OCI-LY7 (cell line): ENCODE measurements at regions not wholly inside any gene's neighbourhood (a gene's known extent, or its start where the extent isn't known, plus 50 kb on each side); places are given as distances from the start of the nearest gene placed in this dataset.

Experiments
- BruUV-seq: library from RNA; stranded (reverse); fragments of 400-500 nt; replicated peaks from 2 replicates; lab custom pipeline; 2021; lab: Mats Ljungman, UMichigan
- CTCF ChIA-PET: fragments of 300-600 bp; sonication (Branson Sonifier 250); formaldehyde crosslinking; loops from one replicate; lab custom pipeline; 2022; ENCODE audit warnings: antibody characterized with exemption; ENCODE audit not compliant: unreplicated experiment; lab: Charles Lee
- POLR2A ChIA-PET: fragments of 300-600 bp; sonication (Branson Sonifier 250); formaldehyde crosslinking; loops from one replicate; lab custom pipeline; 2022; ENCODE audit warnings: antibody characterized with exemption; lab: Charles Lee
- DNase-seq: peaks from one replicate; pipeline ENCODE4 v3.0.0-alpha.2; 2015; ENCODE audit warnings: low spot score
- H2AFZ ChIP-seq: fragments of 200-600 bp; sonication (generic), shearing (Covaris generic); 2 replicates; pipeline ENCODE4 v1.6.1; 2014; ENCODE audit warnings: mild to moderate bottlenecking, antibody characterized with exemption, low read length, moderate library complexity
- H3K27ac ChIP-seq: fragments of 200-600 bp; sonication (generic); 2 replicates; pipeline ENCODE4 v1.5.1; 2014; ENCODE audit warnings: mixed run types, low read depth, mild to moderate bottlenecking, moderate library complexity, low read length, inconsistent platforms; ENCODE audit not compliant: poor library complexity, severe bottlenecking
- H3K36me3 ChIP-seq: fragments of 200-600 bp; sonication (generic); 2 replicates; pipeline ENCODE4 v1.6.1; 2014; ENCODE audit warnings: mild to moderate bottlenecking, antibody characterized with exemption, low read length, moderate library complexity, mixed read lengths; ENCODE audit not compliant: insufficient read depth
- H3K4me1 ChIP-seq: fragments of 200-600 bp; sonication (generic); 2 replicates; pipeline ENCODE4 v1.5.1; 2014; ENCODE audit warnings: mild to moderate bottlenecking, low read length; ENCODE audit not compliant: insufficient read depth, poor library complexity, severe bottlenecking
- H3K4me2 ChIP-seq: fragments of 200-600 bp; sonication (generic); 2 replicates; pipeline ENCODE4 v1.6.1; 2014; ENCODE audit warnings: mild to moderate bottlenecking, low read length
- H3K4me3 ChIP-seq: fragments of 200-600 bp; sonication (generic); 2 replicates; pipeline ENCODE4 v1.5.1; 2014; ENCODE audit warnings: mild to moderate bottlenecking, low read depth, low read length; ENCODE audit not compliant: poor library complexity, severe bottlenecking
- H3K79me2 ChIP-seq: fragments of 200-600 bp; sonication (generic); 2 replicates; pipeline ENCODE4 v1.6.1; 2016; ENCODE audit warnings: low read depth, mild to moderate bottlenecking, low read length, moderate library complexity, mixed read lengths; ENCODE audit not compliant: insufficient read depth
- H3K9me2 ChIP-seq: fragments of 200-600 bp; sonication (generic); 2 replicates; pipeline ENCODE4 v1.6.1; 2016; ENCODE audit warnings: mild to moderate bottlenecking, low read length, mixed read lengths; ENCODE audit not compliant: insufficient read depth
- H3K9me3 ChIP-seq: fragments of 200-600 bp; sonication (generic); 2 replicates; pipeline ENCODE4 v1.6.1; 2014; ENCODE audit warnings: mild to moderate bottlenecking, mixed run types, low read length, mixed read lengths
- H4K20me1 ChIP-seq: fragments of 200-600 bp; sonication (generic); 2 replicates; pipeline ENCODE4 v1.6.1; 2014; ENCODE audit warnings: mild to moderate bottlenecking, antibody characterized with exemption, low read length, moderate library complexity, mixed read lengths; ENCODE audit not compliant: insufficient read depth
- CTCF ChIP-seq: fragments of 200-600 bp; sonication (generic); conservative IDR thresholded peaks from 2 replicates; pipeline ENCODE4 v1.5.1; 2014; ENCODE audit warnings: mild to moderate bottlenecking, antibody characterized with exemption, low read length, moderate library complexity, mixed read lengths
- EZH2phosphoT487 ChIP-seq: fragments of 200-600 bp; sonication (generic); IDR thresholded peaks from 2 replicates; pipeline ENCODE4 v1.6.1; 2018; ENCODE audit warnings: low read depth, borderline replicate concordance, mild to moderate bottlenecking, mixed run types, antibody characterized with exemption, low read length, moderate library complexity, mixed read lengths
- intact Hi-C: fragments of 100-400 bp; cut with micrococcal nuclease; formaldehyde crosslinking; loops from one replicate; pipeline ENCODE4 v1.10.0; 2022; ENCODE audit not compliant: unreplicated experiment

DNA sequence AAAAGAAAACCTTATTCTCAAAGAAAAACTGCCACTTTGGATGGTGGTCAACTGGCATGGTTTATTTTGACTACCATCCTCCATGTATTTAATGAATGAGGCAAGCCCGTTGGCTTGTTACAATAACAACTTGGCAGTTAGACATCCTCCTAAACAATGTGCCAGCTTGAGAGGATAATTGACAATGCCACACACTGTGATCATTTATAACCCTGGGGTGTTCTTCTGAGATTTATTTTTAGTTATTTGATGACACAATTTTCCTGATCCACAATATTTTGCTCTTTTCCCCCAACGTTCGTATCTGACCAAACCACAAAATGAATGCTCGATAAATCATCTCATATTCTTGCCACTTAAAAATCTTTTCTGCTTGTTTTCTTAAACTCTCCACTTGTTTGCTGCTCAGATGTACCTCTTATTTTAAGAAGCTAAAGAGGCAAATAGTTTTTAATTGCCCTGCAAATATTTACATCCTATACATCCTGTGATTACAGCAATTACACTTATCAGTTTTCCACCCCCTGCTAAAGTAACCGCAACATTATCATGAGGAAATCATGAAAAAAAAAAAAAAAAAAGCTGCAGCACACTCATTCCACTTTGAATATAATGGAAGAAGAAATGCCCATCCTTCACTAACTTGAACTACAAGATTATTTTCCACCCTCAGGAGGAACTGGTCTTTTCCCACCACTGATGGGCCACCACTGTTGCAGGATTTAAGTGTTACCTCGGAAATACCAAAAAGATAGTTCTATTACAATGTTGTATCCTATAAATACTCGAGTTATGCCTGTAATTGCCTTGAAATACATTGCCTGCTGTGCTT, 119.9 kb downstream of the MBL2 start:
- Histone ChIP-seq H3K4me3 (no peak overlapping the region), H2AFZ (no peak overlapping the region), H3K36me3 (no peaks in the 10 kb centered on the region), H3K27ac (no peak overlapping the region), H3K79me2 (no peaks in the 10 kb centered on the region), H3K4me1 (no peaks in the 10 kb centered on the region), H3K4me2 (no peak overlapping the region), H3K9me2 (no peaks in the 10 kb centered on the region), H4K20me1 (no peaks in the 10 kb centered on the region), H3K9me3 (no peaks in the 10 kb centered on the region)
- ChIA-PET POLR2A (interaction anchor here (0.6 kb wide), 1 partner anchor 129 kb away, joined by 8 read pairs; no protein-coding TSS in a partner anchor), CTCF (no interaction called here)
- no TSS peak for BruUV-seq
- TF ChIP-seq CTCF (no peak), EZH2phosphoT487 (no peak)
- no peak for DNase-seq
- intact Hi-C loops, result no loop called here

DNA sequence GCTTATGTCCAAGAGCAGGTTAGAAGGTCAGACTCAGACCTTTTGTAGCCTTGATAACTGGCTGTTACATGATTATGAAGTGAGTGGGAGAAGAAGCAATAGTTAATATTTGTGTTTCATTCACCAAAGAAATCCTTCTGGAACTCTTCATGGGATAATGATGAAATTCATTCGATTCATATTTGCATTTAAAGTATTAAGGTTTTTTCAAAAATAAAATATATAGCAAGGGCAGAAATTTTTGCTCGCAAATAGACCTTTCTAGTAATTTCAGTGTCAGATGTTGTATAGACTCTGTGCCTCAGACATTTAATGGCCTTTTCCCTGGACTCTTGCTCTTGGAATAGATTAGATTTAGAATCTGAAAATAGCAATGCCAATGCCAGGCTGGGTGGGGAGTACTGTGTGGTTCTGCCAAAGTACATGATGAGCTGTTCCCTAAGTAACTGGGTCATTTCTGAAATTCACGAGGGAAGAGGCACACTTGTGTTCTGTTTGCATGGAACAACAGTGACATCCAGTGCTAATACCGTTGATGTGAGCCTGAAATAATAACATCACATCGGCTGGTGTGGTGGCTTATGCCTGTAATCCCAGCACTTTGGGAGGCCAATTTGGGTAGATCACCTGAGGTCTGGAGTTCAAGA, 119.2 kb downstream of the MBL2 start:
- DNase-seq, result no peak
- intact Hi-C loops, result no loop called here
- no peak overlapping the region for H2AFZ ChIP-seq
- CTCF ChIA-PET, result no interaction called here
- no peaks in the 10 kb centered on the region for H3K36me3 ChIP-seq
- H4K20me1 ChIP-seq, result no peaks in the 10 kb centered on the region
- no peak overlapping the region for H3K27ac ChIP-seq
- POLR2A ChIA-PET, result interaction anchor here (0.6 kb wide), 1 partner anchor 128 kb away, joined by 8 read pairs; no protein-coding TSS in a partner anchor
- H3K4me3 ChIP-seq, result no peak overlapping the region
- no peaks in the 10 kb centered on the region for H3K4me1 ChIP-seq
- TF ChIP-seq CTCF (no peak), EZH2phosphoT487 (no peak)
- H3K79me2 ChIP-seq, result no peaks in the 10 kb centered on the region
- no peaks in the 10 kb centered on the region for H3K9me3 ChIP-seq
- no TSS peak for BruUV-seq
- no peak overlapping the region for H3K4me2 ChIP-seq
- H3K9me2 ChIP-seq, result no peaks in the 10 kb centered on the region

DNA sequence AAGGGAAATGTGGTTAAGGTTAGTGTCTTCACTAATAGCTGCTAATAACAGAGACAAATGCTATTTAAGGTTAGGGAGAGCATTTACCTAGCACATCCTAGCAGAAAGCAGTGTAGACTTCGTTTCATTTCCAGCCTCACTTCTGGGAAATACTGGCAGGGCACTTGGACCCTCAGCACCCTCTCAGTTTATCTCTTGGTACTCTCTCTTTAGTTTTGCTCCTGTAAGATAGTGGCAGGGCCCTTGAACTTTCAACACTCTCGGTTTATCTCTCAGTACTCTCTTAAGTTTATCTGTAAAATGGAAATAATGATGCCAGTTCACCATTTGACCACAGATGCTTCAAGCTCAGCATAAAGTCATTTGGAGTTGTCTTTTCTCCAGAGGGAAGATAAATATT, 118.4 kb downstream of the MBL2 start:
- Histone ChIP-seq H3K9me3 (no peaks in the 10 kb centered on the region), H3K4me1 (no peaks in the 10 kb centered on the region), H3K9me2 (no peaks in the 10 kb centered on the region), H3K4me3 (no peak overlapping the region), H4K20me1 (no peaks in the 10 kb centered on the region), H3K4me2 (no peak overlapping the region), H3K79me2 (no peaks in the 10 kb centered on the region), H3K36me3 (no peaks in the 10 kb centered on the region), H3K27ac (no peak overlapping the region), H2AFZ (no peak overlapping the region)
- no peak for DNase-seq
- intact Hi-C loops, result no loop called here
- ChIA-PET CTCF (no interaction called here), POLR2A (no interaction called here)
- TF ChIP-seq EZH2phosphoT487 (no peak), CTCF (no peak)
- BruUV-seq, result no TSS peak
